RWPE1 (cell line): ENCODE measurements at regions not wholly inside any gene's neighbourhood (a gene's known extent, or its start where the extent isn't known, plus 50 kb on each side); places are given as distances from the start of the nearest gene placed in this dataset.

Experiments used
- CTCF ChIA-PET: fragments of 350-600 bp; sonication (Branson Sonifier 250); formaldehyde crosslinking; extraction: SDS; loops from one replicate; lab custom pipeline; 2021; lab: Yijun Ruan, JAX
- POLR2A ChIA-PET: fragments of 400-600 bp; formaldehyde crosslinking; extraction: SDS; loops from one replicate; lab custom pipeline; 2020; ENCODE audit warnings: antibody characterized with exemption; ENCODE audit not compliant: low non-redundant PET; lab: Yijun Ruan, JAX
- DNase-seq: peaks from one replicate; pipeline ENCODE4 v3.0.0; 2012; ENCODE audit warnings: low spot score
- H3K27ac ChIP-seq: fragments of 450-650 bp; 2 replicates; pipeline ENCODE4 v1.5.1; 2017
- TF ChIP-seq, protein P1 (sequence below): fragments of 450-650 bp; conservative IDR thresholded peaks from 2 replicates; pipeline ENCODE4 v1.5.1; 2017; ENCODE audit warnings: low read depth, mild to moderate bottlenecking

DNA sequence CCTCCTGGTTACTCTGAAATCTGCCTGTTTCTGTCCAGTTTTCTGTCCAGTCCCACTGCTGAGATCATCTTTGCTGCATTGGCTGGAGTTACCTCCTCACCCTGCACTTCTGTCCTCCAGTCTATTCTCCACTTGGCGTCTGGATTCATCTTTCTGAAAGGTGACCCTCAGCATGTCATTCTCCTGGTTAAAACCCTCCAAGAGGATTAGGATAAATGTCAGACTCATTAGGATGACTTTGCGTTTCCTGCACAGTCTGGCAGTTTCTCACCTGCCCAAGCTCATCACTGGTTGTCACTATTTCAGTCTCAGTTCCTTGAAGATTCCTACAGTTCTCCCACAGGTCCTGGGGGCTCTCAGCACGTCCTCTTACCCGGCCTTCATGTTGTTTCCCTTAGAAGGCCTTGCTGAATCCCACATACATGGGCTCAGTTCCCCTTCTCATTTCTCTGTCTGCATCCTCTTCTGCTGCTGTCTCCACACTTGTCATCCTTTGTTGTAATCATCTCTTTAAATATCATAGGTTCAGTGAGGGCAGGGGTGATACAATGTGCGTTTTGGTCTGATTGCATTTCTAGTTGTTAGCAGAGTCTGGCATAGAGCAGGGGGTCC, 374.8 kb downstream of the QKI start:
- no peak for DNase-seq
- ChIA-PET CTCF (no interaction called here), POLR2A (no interaction called here)
- TF ChIP-seq, protein P1, sequence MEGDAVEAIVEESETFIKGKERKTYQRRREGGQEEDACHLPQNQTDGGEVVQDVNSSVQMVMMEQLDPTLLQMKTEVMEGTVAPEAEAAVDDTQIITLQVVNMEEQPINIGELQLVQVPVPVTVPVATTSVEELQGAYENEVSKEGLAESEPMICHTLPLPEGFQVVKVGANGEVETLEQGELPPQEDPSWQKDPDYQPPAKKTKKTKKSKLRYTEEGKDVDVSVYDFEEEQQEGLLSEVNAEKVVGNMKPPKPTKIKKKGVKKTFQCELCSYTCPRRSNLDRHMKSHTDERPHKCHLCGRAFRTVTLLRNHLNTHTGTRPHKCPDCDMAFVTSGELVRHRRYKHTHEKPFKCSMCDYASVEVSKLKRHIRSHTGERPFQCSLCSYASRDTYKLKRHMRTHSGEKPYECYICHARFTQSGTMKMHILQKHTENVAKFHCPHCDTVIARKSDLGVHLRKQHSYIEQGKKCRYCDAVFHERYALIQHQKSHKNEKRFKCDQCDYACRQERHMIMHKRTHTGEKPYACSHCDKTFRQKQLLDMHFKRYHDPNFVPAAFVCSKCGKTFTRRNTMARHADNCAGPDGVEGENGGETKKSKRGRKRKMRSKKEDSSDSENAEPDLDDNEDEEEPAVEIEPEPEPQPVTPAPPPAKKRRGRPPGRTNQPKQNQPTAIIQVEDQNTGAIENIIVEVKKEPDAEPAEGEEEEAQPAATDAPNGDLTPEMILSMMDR, result no peak
- H3K27ac ChIP-seq, result no peak overlapping the region

DNA sequence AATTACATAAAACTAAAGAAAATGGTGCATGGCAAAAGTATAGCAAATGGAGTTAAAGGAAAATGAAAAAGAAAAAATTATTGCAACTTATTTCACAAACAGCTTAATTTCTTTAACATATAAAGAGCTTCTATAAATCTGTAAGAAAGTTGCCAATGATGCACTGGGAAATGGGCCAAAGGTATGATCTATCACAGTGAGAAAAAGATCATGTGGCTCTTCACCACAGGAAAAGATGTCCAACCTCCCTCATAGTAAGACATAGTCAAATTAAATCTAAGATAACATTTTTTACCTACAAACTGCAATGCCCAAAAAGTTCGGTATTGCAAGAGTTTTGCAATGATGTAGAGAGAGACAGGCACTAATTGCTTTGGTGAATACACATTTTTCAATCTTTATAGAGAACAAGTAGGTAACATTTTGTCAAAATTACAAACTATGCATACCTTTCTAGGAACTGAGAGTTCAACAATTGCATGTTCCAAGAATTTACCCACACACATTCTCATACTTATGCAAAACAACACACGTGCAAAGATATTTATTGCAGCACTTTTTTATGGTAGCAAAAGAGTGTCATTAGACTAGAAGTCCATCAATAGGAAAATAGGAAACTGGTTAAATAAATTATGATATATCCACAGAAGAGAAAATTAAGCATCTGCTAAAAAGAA, 372.6 kb downstream of the QKI start:
- CTCF ChIA-PET, result interaction anchor here (0.6 kb wide), 1 partner anchor 655 kb away, joined by 3 read pairs; no protein-coding TSS in a partner anchor
- TF ChIP-seq, protein P1, result no peak
- POLR2A ChIA-PET, result no interaction called here
- DNase-seq, result no peak
- H3K27ac ChIP-seq, result no peak overlapping the region

DNA sequence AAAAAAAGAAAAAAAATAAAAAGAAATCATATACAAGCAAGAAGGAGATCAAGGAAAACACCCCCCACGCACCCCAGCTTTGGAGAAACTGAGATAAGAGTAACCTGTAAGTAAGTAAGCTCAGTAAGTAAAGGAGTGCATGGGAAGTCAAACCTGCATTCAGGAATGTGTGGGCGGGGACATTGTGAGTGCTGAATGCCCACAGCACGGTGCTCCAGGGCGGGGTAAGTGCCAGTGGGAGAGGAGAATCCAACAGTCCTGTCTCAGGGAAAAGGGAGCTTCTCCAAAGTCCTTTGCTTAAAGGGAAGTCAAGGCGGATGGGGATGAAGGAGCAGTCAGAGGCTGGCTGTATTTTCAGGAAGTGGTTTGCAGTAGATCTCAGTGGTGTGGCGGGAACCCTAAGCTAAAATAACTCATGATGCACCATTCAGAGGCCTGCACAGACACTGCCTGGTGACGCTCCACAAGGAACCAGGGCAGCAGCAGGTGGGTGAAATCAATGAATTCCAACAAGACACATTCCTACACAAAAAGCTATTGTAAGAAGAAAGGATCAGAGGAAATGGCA, 368.0 kb downstream of the QKI start:
- DNase-seq, result no peak
- H3K27ac ChIP-seq, result no peak overlapping the region
- ChIA-PET POLR2A (no interaction called here), CTCF (interaction anchor here (0.6 kb wide), 1 partner anchor 897 kb away, joined by 3 read pairs; no protein-coding TSS in a partner anchor)
- TF ChIP-seq, protein P1, result no peak

DNA sequence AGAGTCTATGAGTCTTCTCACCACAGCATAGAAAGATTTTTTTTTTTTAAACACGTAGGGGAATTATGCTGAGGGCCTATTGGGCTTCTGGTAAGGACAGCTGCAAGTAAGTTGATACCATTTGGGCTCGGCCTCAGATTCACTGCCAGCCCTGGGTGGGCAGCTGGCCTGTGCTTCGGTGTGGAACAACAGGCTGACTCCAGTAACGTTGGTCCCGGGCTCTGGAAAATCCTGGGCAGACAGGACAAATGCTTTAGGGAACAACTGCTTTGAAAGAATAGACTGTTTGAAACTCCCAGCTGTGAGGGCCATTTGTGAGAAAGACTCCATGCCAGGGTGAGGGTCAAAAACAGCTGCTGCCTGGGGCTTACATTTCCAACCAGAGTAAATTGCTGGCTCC, 366.5 kb downstream of the QKI start:
- TF ChIP-seq, protein P1, result no peak
- DNase-seq, result no peak
- POLR2A ChIA-PET, result no interaction called here
- CTCF ChIA-PET, result no interaction called here
- H3K27ac ChIP-seq, result no peak overlapping the region

DNA sequence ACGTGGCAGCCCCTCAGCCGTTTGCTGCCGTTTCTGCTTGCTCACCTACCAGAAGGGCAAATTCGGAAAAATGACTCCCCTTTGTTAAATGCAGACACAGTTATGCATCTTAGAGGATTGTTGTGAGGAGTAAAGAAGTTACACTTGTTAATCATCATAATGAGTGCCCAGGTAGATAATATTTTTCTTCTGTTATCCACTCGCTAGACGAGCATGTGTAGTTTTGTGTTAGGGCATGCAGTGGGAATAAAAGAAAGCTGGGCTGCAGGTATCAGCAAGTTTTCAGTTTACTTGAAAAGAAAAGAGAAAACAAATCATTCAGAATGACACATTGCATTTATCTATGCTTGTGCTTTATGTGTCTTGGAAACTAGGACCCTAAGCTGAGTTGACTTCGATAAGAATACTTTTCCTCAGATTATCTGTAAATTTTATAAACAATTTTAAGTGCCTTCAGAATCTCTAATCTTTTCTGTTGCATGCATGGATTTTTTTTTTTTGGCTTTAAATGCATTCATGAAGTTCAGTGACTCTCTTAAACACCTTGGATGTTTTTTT, 365.3 kb downstream of the QKI start:
- POLR2A ChIA-PET, result no interaction called here

DNA sequence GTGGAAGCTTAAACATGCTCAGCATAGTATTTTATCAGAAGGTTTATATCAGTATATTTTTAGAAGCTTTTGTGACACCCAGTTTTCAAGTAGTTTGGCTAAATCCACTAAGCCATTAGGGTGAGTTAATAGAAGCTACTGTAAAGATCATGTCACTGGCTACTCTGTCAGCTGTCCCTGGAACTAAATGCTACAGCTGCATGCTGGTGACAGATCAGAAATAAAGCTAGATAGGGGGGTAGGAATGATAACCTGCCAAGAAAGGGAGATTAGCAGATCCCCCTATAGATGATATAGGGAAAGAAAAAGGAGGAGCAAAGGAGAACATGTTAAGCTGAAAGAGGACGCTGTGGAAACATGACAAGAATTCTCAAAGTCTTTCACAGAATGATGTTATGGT, 363.2 kb downstream of the QKI start:
- no peak for DNase-seq
- TF ChIP-seq, protein P1, result no peak
- CTCF ChIA-PET, result interaction anchor here (0.6 kb wide), 1 partner anchor 34 kb away, joined by 3 read pairs; no protein-coding TSS in a partner anchor
- no peak overlapping the region for H3K27ac ChIP-seq
- POLR2A ChIA-PET, result no interaction called here

More for the DNA sequence above, 365.3 kb downstream of the QKI start:
- DNase-seq, result no peak
- CTCF ChIA-PET, result no interaction called here
- no peak overlapping the region for H3K27ac ChIP-seq
- TF ChIP-seq, protein P1, result no peak
